ENCODE measurements at regions not wholly inside any gene's neighbourhood (a gene's known extent, or its start where the extent isn't known, plus 50 kb on each side); places are given as distances from the start of the nearest gene placed in this dataset.
A peak's percentile ranks its signal among the peaks of the same experiment; 100 is the strongest.

GRCh38 chr7:31398815-31399214 lies 58.3 kb upstream of the NEUROD6 start:
- DNase-seq (ENCODE audit: low spot score), result no peak

GRCh38 chr7:31407178-31407676 lies 66.7 kb upstream of the NEUROD6 start:
- DNase-seq (ENCODE audit: low spot score), result no peak

GRCh38 chr7:31408140-31408729 lies 67.7 kb upstream of the NEUROD6 start:
- DNase-seq (ENCODE audit: low spot score), result no peak

- no peak for DNase-seq (ENCODE audit: low spot score)
Measured at GRCh38 chr7:31410265-31410664, 69.7 kb upstream of the NEUROD6 start.

GRCh38 chr7:31411416-31411815 lies 70.9 kb upstream of the NEUROD6 start:
- DNase-seq (ENCODE audit: low spot score), result no peak

GRCh38 chr7:31413766-31414165 lies 73.2 kb upstream of the NEUROD6 start:
- DNase-seq (ENCODE audit: low spot score), result no peak

GRCh38 chr7:31416381-31416870 lies 75.9 kb upstream of the NEUROD6 start:
- no peak for DNase-seq (ENCODE audit: low spot score)

- no peak for DNase-seq (ENCODE audit: low spot score)
Measured at GRCh38 chr7:31418928-31419327, 78.4 kb upstream of the NEUROD6 start.

- no peak for DNase-seq (ENCODE audit: low spot score)
Measured at GRCh38 chr7:31419505-31420055, 79.1 kb upstream of the NEUROD6 start.

- DNase-seq (ENCODE audit: low spot score), result no peak
Measured at GRCh38 chr7:31420948-31421347, 80.4 kb upstream of the NEUROD6 start.

- no peak for DNase-seq (ENCODE audit: low spot score)
Measured at GRCh38 chr7:31421607-31422006, 81.1 kb upstream of the NEUROD6 start.

- DNase-seq (ENCODE audit: low spot score), result no peak
Measured at GRCh38 chr7:31423994-31424393, 83.5 kb upstream of the NEUROD6 start.

- DNase-seq (ENCODE audit: low spot score), result no peak
Measured at GRCh38 chr7:31432176-31432575, 81.7 kb upstream of the ITPRID1 start.

GRCh38 chr7:31432836-31433340 lies 81.0 kb upstream of the ITPRID1 start:
- DNase-seq (ENCODE audit: low spot score), result no peak

GRCh38 chr7:31437250-31437865 lies 76.5 kb upstream of the ITPRID1 start:
- DNase-seq (ENCODE audit: low spot score), result no peak

GRCh38 chr7:31439165-31439564 lies 74.7 kb upstream of the ITPRID1 start:
- no peak for DNase-seq (ENCODE audit: low spot score)

- no peak for DNase-seq (ENCODE audit: low spot score)
Measured at GRCh38 chr7:31440511-31440910, 73.4 kb upstream of the ITPRID1 start.

- DNase-seq (ENCODE audit: low spot score), result no peak
Measured at GRCh38 chr7:31442626-31443025, 71.3 kb upstream of the ITPRID1 start.

- DNase-seq (ENCODE audit: low spot score), result peak; percentile 11
Measured at GRCh38 chr7:31443457-31443856, 70.4 kb upstream of the ITPRID1 start.

- no peak for DNase-seq (ENCODE audit: low spot score)
Measured at GRCh38 chr7:31444196-31444595, 69.7 kb upstream of the ITPRID1 start.

- DNase-seq (ENCODE audit: low spot score), result no peak
Measured at GRCh38 chr7:31445686-31446355, 68.1 kb upstream of the ITPRID1 start.

- DNase-seq (ENCODE audit: low spot score), result no peak
Measured at GRCh38 chr7:31448649-31449048, 65.2 kb upstream of the ITPRID1 start.

- no peak for DNase-seq (ENCODE audit: low spot score)
Measured at GRCh38 chr7:31455844-31456243, 58.0 kb upstream of the ITPRID1 start.

Measured in CD4-positive, alpha-beta T cell treated with Interleukin-15 for 4 hours (primary cell).